Right lobe of liver (tissue), 6 donors: ENCODE measurements at regions not wholly inside any gene's neighbourhood (a gene's known extent, or its start where the extent isn't known, plus 50 kb on each side); places are given as distances from the start of the nearest gene placed in this dataset.

Experiments used
- ATAC-seq, 4 donors: fragments of 200-7000 bp; cut with Tn5 transposase; one replicate each; pipeline ENCODE4 v1.9.1; 2020; ENCODE audit warnings: mild to moderate bottlenecking in 4 of 4, moderate library complexity in 4 of 4
- DNase-seq, 3 donors: peaks; one replicate each; pipeline ENCODE4 v3.0.0-alpha.2; 2020
- H3K27ac ChIP-seq, 3 donors: fragments of 200-600 bp; one replicate each; pipeline ENCODE4 v1.8.0; 2022
- H3K27me3 ChIP-seq, 2 donors: fragments of 200-600 bp; one replicate each; pipeline ENCODE4 v1.8.0; 2022
- H3K36me3 ChIP-seq, 4 donors: fragments of 200-600 bp; sonication (generic) in 1 of 4; one replicate each; pipeline versions ENCODE4 v1.5.1 to v1.8.0; 2017 to 2022; ENCODE audit warnings: control low read depth in 1 of 4
- H3K4me1 ChIP-seq, 4 donors: fragments of 200-600 bp; sonication (generic) in 1 of 4; one replicate each; pipeline versions ENCODE4 v1.5.1 to v1.8.0; 2017 to 2022; ENCODE audit warnings: control low read depth in 1 of 4
- H3K4me3 ChIP-seq, 3 donors: fragments of 200-600 bp; one replicate each; pipeline ENCODE4 v1.8.0; 2022
- H3K9me3 ChIP-seq, 4 donors: fragments of 200-600 bp; sonication (generic) in 1 of 4; one replicate each; pipeline versions ENCODE4 v1.5.1 to v1.8.0; 2017 to 2022; ENCODE audit warnings: control low read depth in 1 of 4
- CTCF ChIP-seq, 4 donors: fragments of 200-600 bp in 3 of 4; fragments of 450-650 bp in 1 of 4; IDR thresholded peaks; one replicate each; pipeline versions ENCODE4 v1.5.1 to v1.8.0; 2016 to 2022; ENCODE audit warnings: antibody characterized with exemption in 4 of 4, mild to moderate bottlenecking in 2 of 4
- POLR2A ChIP-seq: fragments of 450-650 bp; IDR thresholded peaks from one replicate; pipeline ENCODE4 v1.6.1; 2017; ENCODE audit warnings: antibody characterized with exemption, mild to moderate bottlenecking
- WGBS: methylation state at CpG from one replicate; pipeline ENCODE4 v1.1.6; 2018; ENCODE audit warnings: low coverage, low lambda C conversion rate; ENCODE audit not compliant: insufficient coverage; ENCODE audit errors: missing lambda C conversion rate; 5-methylcytosine and 5-hydroxymethylcytosine counted together
- intact Hi-C, 2 donors: fragments of 100-400 bp; cut with DNase I; formaldehyde crosslinking; loops; one replicate each; pipeline versions ENCODE4 v1.11.2 to v1.14.1; 2022
- donor health status: DM: no; HTN: yes; CAD: no.
- donor health status: DM: no; HTN: no; CAD: no.
- donor health status: DM: no; HTN: no; CAD: no.
- donor health status: DM: no; HTN: yes; CAD: no.
- donor health status: DM: no; HTN: yes; CAD: no.

- no peaks in the 10 kb centered on the region for H3K9me3 ChIP-seq
- H3K27ac ChIP-seq, result no peak overlapping the region
- H3K4me3 ChIP-seq, result no peak overlapping the region
- ATAC-seq, result no peak
- no peaks in the 10 kb centered on the region for H3K4me1 ChIP-seq
- H3K36me3 ChIP-seq, result no peaks in the 10 kb centered on the region
- no peak for DNase-seq
- WGBS, result 34% methylated on average over 4 of the region's 4 CpGs
- no peak for TF ChIP-seq CTCF (IDR thresholded peaks at IDR 0.05)
- no peak for TF ChIP-seq POLR2A
- H3K27me3 ChIP-seq, result no peaks in the 10 kb centered on the region
- intact Hi-C loops, result no loop called here
Measured at GRCh38 chr18:32621034-32621433, 150.4 kb upstream of the GAREM1 start.

GRCh38 chr18:32618546-32618945, 147.9 kb upstream of the GAREM1 start:
- DNase-seq (no peak), ATAC-seq (no peak)
- TF ChIP-seq CTCF (IDR thresholded peaks at IDR 0.05) (no peak), POLR2A (no peak)
- H3K4me1 ChIP-seq, result no peaks in the 10 kb centered on the region
- no peak overlapping the region for H3K27ac ChIP-seq
- H3K9me3 ChIP-seq, result no peaks in the 10 kb centered on the region
- intact Hi-C loops, result no loop called here
- 54% methylated on average over 4 of the region's 4 CpGs for WGBS
- no peaks in the 10 kb centered on the region for H3K27me3 ChIP-seq
- no peak overlapping the region for H3K4me3 ChIP-seq
- no peaks in the 10 kb centered on the region for H3K36me3 ChIP-seq

GRCh38 chr18:32613821-32614220, 143.1 kb upstream of the GAREM1 start:
- WGBS, result 47% methylated on average over 3 of the region's 3 CpGs
- Histone ChIP-seq H3K27ac (no peak overlapping the region), H3K9me3 (no peaks in the 10 kb centered on the region), H3K4me1 (no peaks in the 10 kb centered on the region), H3K4me3 (no peak overlapping the region), H3K27me3 (no peaks in the 10 kb centered on the region), H3K36me3 (no peaks in the 10 kb centered on the region)
- TF ChIP-seq POLR2A (no peak), CTCF (IDR thresholded peaks at IDR 0.05) (no peak)
- ATAC-seq (no peak), DNase-seq (no peak)
- intact Hi-C loops, result no loop called here

- DNase-seq (no peak), ATAC-seq (peak in 1 of 4 donors; percentile 46)
- TF ChIP-seq CTCF (IDR thresholded peaks at IDR 0.05) (no peak), POLR2A (no peak)
- H3K9me3 ChIP-seq, result no peaks in the 10 kb centered on the region
- no peak overlapping the region for H3K4me3 ChIP-seq
- H3K27me3 ChIP-seq, result no peaks in the 10 kb centered on the region
- no peaks in the 10 kb centered on the region for H3K4me1 ChIP-seq
- H3K27ac ChIP-seq, result no peak overlapping the region
- H3K36me3 ChIP-seq, result no peaks in the 10 kb centered on the region
- intact Hi-C loops, result no loop called here
- 48% methylated on average over 3 of the region's 3 CpGs for WGBS
Measured at GRCh38 chr18:32612651-32613050, 142.0 kb upstream of the GAREM1 start.

- no peaks in the 10 kb centered on the region for H3K27me3 ChIP-seq
- 8% methylated on average over 1 of the region's 1 CpG for WGBS
- DNase-seq (no peak), ATAC-seq (no peak)
- intact Hi-C loops, result no loop called here
- H3K4me3 ChIP-seq, result no peak overlapping the region
- TF ChIP-seq CTCF (IDR thresholded peaks at IDR 0.05), result no peak
- TF ChIP-seq POLR2A, result no peak
- no peaks in the 10 kb centered on the region for H3K9me3 ChIP-seq
- no peaks in the 10 kb centered on the region for H3K36me3 ChIP-seq
- H3K4me1 ChIP-seq, result no peaks in the 10 kb centered on the region
- no peak overlapping the region for H3K27ac ChIP-seq
Measured at GRCh38 chr18:32610176-32610575, 139.5 kb upstream of the GAREM1 start.
